IMR-90 (cell line): ENCODE measurements at regions not wholly inside any gene's neighbourhood (a gene's known extent, or its start where the extent isn't known, plus 50 kb on each side); places are given as distances from the start of the nearest gene placed in this dataset.

Experiments
- ATAC-seq: fragments of 200-7000 bp; cut with Tn5 transposase; 2 replicates; pipeline ENCODE4 v1.9.1; 2020; ENCODE audit warnings: low read depth, mild to moderate bottlenecking, moderate library complexity
- BruUV-seq: library from RNA; stranded (reverse); fragments of 400-500 nt; replicated peaks from 2 replicates; lab custom pipeline; 2021; lab: Mats Ljungman, UMichigan
- CTCF ChIA-PET: fragments of 300-600 bp; formaldehyde crosslinking; extraction: SDS; loops from one replicate; lab custom pipeline; 2021; ENCODE audit warnings: antibody characterized with exemption; lab: Yijun Ruan, JAX
- POLR2A ChIA-PET: fragments of 300-600 bp; sonication (Branson Sonifier 250); formaldehyde crosslinking; loops from one replicate; lab custom pipeline; 2022; ENCODE audit warnings: antibody characterized with exemption; ENCODE audit not compliant: unreplicated experiment; lab: Charles Lee
- DNase-seq: peaks from one replicate; pipeline ENCODE4 v3.0.0; 2013
- H2AFZ ChIP-seq: replicated peaks from 2 replicates; pipeline ENCODE3; 2013; ENCODE audit warnings: low read length, mild to moderate bottlenecking; ENCODE audit not compliant: poor library complexity
- H2AK5ac ChIP-seq: 2 replicates; pipeline ENCODE4 v1.6.1; 2013; ENCODE audit warnings: low read depth, low read length, inconsistent platforms
- H2AK9ac ChIP-seq: replicated peaks from 2 replicates; pipeline ENCODE3; 2013; ENCODE audit warnings: mild to moderate bottlenecking, low read depth, low read length, moderate library complexity; ENCODE audit not compliant: poor library complexity
- H2BK120ac ChIP-seq: 2 replicates; pipeline ENCODE4 v1.6.1; 2013; ENCODE audit warnings: low read depth, low read length, inconsistent platforms
- H2BK15ac ChIP-seq: 3 replicates; pipeline ENCODE4 v1.6.1; 2013; ENCODE audit warnings: low read depth, low read length, inconsistent platforms
- H2BK20ac ChIP-seq: 2 replicates; pipeline ENCODE4 v1.6.1; 2013; ENCODE audit warnings: low read depth, mild to moderate bottlenecking, inconsistent platforms, low read length, moderate library complexity
- H2BK5ac ChIP-seq: 2 replicates; pipeline ENCODE4 v1.6.1; 2013; ENCODE audit warnings: mild to moderate bottlenecking, low read depth, low read length, inconsistent platforms; ENCODE audit not compliant: poor library complexity, severe bottlenecking
- H3K14ac ChIP-seq: replicated peaks from 2 replicates; pipeline ENCODE4 v1.6.1; 2013; ENCODE audit warnings: low read depth, low read length, inconsistent platforms
- H3K18ac ChIP-seq: 2 replicates; pipeline ENCODE4 v1.6.1; 2013; ENCODE audit warnings: low read depth, low read length, control low read depth
- H3K23ac ChIP-seq: 2 replicates; pipeline ENCODE4 v1.6.1; 2013; ENCODE audit warnings: low read depth, low read length, inconsistent platforms
- H3K27ac ChIP-seq: 2 replicates; pipeline ENCODE4 v1.5.1; 2013; ENCODE audit warnings: mild to moderate bottlenecking, control low read depth, low read length; ENCODE audit not compliant: insufficient read depth
- H3K27me3 ChIP-seq: 2 replicates; pipeline ENCODE4 v1.6.1; 2013; ENCODE audit warnings: low read length; ENCODE audit not compliant: control insufficient read depth, insufficient read depth
- H3K36me3 ChIP-seq: 2 replicates; pipeline ENCODE4 v1.6.1; 2013; ENCODE audit warnings: low read length, mixed read lengths; ENCODE audit not compliant: control insufficient read depth, insufficient read depth
- H3K4ac ChIP-seq: 2 replicates; pipeline ENCODE4 v1.6.1; 2013; ENCODE audit warnings: low read depth, low read length, inconsistent platforms
- H3K4me1 ChIP-seq: 2 replicates; pipeline ENCODE4 v1.6.1; 2013; ENCODE audit warnings: low read length, mixed read lengths; ENCODE audit not compliant: control insufficient read depth, insufficient read depth
- H3K4me2 ChIP-seq: 2 replicates; pipeline ENCODE4 v1.6.1; 2013; ENCODE audit warnings: low read depth, mild to moderate bottlenecking, control low read depth, low read length, moderate library complexity
- H3K4me3 ChIP-seq: 2 replicates; pipeline ENCODE4 v1.5.1; 2013; ENCODE audit warnings: low read depth, mild to moderate bottlenecking, control low read depth, low read length, moderate library complexity; ENCODE audit not compliant: insufficient read depth
- H3K56ac ChIP-seq: 2 replicates; pipeline ENCODE4 v1.6.1; 2013; ENCODE audit warnings: low read length, inconsistent platforms; ENCODE audit not compliant: insufficient read depth; ENCODE audit errors: extremely low read depth
- H3K79me1 ChIP-seq, 2 experiments: 2 replicates each; pipeline ENCODE4 v1.6.1; 2013; ENCODE audit warnings: low read length in 2 of 2, inconsistent platforms in 1 of 2, low read depth in 1 of 2
- H3K9ac ChIP-seq: 2 replicates; pipeline ENCODE4 v1.6.1; 2013; ENCODE audit warnings: low read depth, low read length, control low read depth
- H3K9me1 ChIP-seq: 2 replicates; pipeline ENCODE4 v1.6.1; 2013; ENCODE audit warnings: low read length, inconsistent platforms; ENCODE audit not compliant: insufficient read depth
- H3K9me3 ChIP-seq: 2 replicates; pipeline ENCODE4 v1.6.1; 2013; ENCODE audit warnings: low read length; ENCODE audit not compliant: control insufficient read depth, insufficient read depth
- H4K20me1 ChIP-seq: 2 replicates; pipeline ENCODE4 v1.6.1; 2013; ENCODE audit warnings: low read length, inconsistent platforms; ENCODE audit not compliant: insufficient read depth
- H4K5ac ChIP-seq: 2 replicates; pipeline ENCODE4 v1.6.1; 2013; ENCODE audit warnings: mild to moderate bottlenecking, low read depth, low read length, control low read depth
- H4K8ac ChIP-seq, 2 experiments: 2 replicates each; pipeline ENCODE4 v1.6.1; 2013; ENCODE audit warnings: low read depth in 2 of 2, low read length in 2 of 2, control low read depth in 1 of 2, inconsistent platforms in 1 of 2
- H4K91ac ChIP-seq: 2 replicates; pipeline ENCODE4 v1.6.1; 2013; ENCODE audit warnings: low read depth, low read length, inconsistent platforms; ENCODE audit not compliant: insufficient read depth
- BHLHE40 ChIP-seq: fragments of 150-350 bp; IDR thresholded peaks from 2 replicates; pipeline ENCODE4 v1.6.1; 2016; ENCODE audit warnings: mild to moderate bottlenecking, low read depth, low read length
- CEBPB ChIP-seq: IDR thresholded peaks from 2 replicates; pipeline ENCODE4 v1.6.1; 2012; ENCODE audit warnings: low read depth, low read length, improper control_type of control experiment
- CHD1 ChIP-seq: IDR thresholded peaks from 2 replicates; pipeline ENCODE4 v1.6.1; 2012; ENCODE audit warnings: low read depth, low read length, improper control_type of control experiment
- FOS ChIP-seq: fragments of 150-350 bp; IDR thresholded peaks from 2 replicates; pipeline ENCODE4 v1.6.1; 2016; ENCODE audit warnings: low read depth, low read length
- MAFK ChIP-seq: IDR thresholded peaks from 2 replicates; pipeline ENCODE4 v1.6.1; 2012; ENCODE audit warnings: low read depth, low read length, improper control_type of control experiment
- MAZ ChIP-seq: IDR thresholded peaks from 2 replicates; pipeline ENCODE4 v1.6.1; 2012; ENCODE audit warnings: low read depth, mild to moderate bottlenecking, low read length, improper control_type of control experiment, moderate library complexity, borderline replicate concordance
- MXI1 ChIP-seq: IDR thresholded peaks from 2 replicates; pipeline ENCODE4 v1.6.1; 2012; ENCODE audit warnings: low read depth, mild to moderate bottlenecking, low read length, moderate library complexity, borderline replicate concordance
- NFE2L2 ChIP-seq: fragments of 150-350 bp; IDR thresholded peaks from 2 replicates; pipeline ENCODE4 v1.6.1; 2016; ENCODE audit warnings: low read depth, mild to moderate bottlenecking, low read length
- POLR2A ChIP-seq: IDR thresholded peaks from 2 replicates; pipeline ENCODE4 v1.6.1; 2012; ENCODE audit warnings: mild to moderate bottlenecking, low read depth, low read length
- RAD21 ChIP-seq: IDR thresholded peaks from 2 replicates; pipeline ENCODE4 v1.6.1; 2012; ENCODE audit warnings: low read length, improper control_type of control experiment
- RCOR1 ChIP-seq: IDR thresholded peaks from 2 replicates; pipeline ENCODE4 v1.6.1; 2012; ENCODE audit warnings: mild to moderate bottlenecking, low read length, improper control_type of control experiment; ENCODE audit not compliant: insufficient replicate concordance
- RFX5 ChIP-seq: IDR thresholded peaks from 2 replicates; pipeline ENCODE4 v1.8.0; 2012; ENCODE audit warnings: low read depth, mild to moderate bottlenecking, low read length, moderate library complexity
- SMC3 ChIP-seq: fragments of 150-350 bp; IDR thresholded peaks from 2 replicates; pipeline ENCODE4 v1.6.1; 2016; ENCODE audit warnings: low read depth, mild to moderate bottlenecking, antibody characterized with exemption, low read length, moderate library complexity
- WGBS, 2 experiments: methylation state at CpG; one replicate each; pipeline versions ENCODE4 v1.1.5 to v1.1.7; 2013; ENCODE audit warnings: missing lambda C conversion rate in 2 of 2; ENCODE audit not compliant: insufficient read length in 1 of 2; ENCODE audit errors: extremely low coverage in 2 of 2; 5-methylcytosine and 5-hydroxymethylcytosine counted together
- dilution Hi-C: fragments of 300-500 bp; cut with HindIII; formaldehyde crosslinking; loops from one replicate; pipeline ENCODE4 v1.14.3; 2018; ENCODE audit warnings: low sequenced_read_pairs; ENCODE audit not compliant: unreplicated experiment
- in situ Hi-C: fragments of 300-500 bp; cut with MboI; formaldehyde crosslinking; loops from 3 replicates; pipeline ENCODE4 v1.14.3; 2019; ENCODE audit warnings: low sequenced_read_pairs, inconsistent platforms, mixed read lengths
- intact Hi-C: fragments of 100-400 bp; cut with micrococcal nuclease; formaldehyde crosslinking; loops from 2 replicates; pipeline ENCODE4 v1.10.0; 2022
- TF ChIP-seq, protein P1 (sequence below): fragments of 150-350 bp; IDR thresholded peaks from 2 replicates; pipeline ENCODE4 v1.6.1; 2017; ENCODE audit warnings: mild to moderate bottlenecking, antibody characterized with exemption, low read length, low read depth
- TF ChIP-seq, protein P2 (sequence below): fragments of 150-350 bp; IDR thresholded peaks from 2 replicates; pipeline ENCODE4 v1.6.1; 2016; ENCODE audit warnings: low read depth, mild to moderate bottlenecking, low read length, moderate library complexity, borderline replicate concordance
- TF ChIP-seq, protein P3 (sequence below): conservative IDR thresholded peaks from 2 replicates; pipeline ENCODE4 v1.5.1; 2012; ENCODE audit warnings: mild to moderate bottlenecking, low read depth, low read length, improper control_type of control experiment

DNA sequence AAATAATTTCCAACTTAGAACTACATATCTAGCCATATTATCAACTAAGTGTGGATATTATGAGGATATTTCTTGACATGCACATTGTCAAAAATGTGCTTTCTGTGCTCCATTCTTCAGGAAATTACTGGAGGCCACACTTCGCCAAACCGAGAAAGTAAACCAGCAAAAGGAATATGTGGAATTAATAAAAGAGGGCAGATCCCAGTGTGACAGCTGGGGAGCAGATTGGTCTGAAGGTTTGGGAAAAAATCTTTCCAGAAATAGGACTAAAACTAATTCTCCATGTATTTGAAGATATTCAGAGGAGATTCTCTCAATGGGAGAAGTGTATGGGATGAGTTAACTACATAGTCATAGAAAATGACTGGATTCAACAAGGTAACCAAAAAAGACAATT lies 546.9 kb upstream of the API5 start:
- H2BK20ac ChIP-seq = no peak overlapping the region
- ChIA-PET POLR2A (no interaction called here), CTCF (no interaction called here)
- ATAC-seq (no peak), DNase-seq (no peak)
- no peak overlapping the region for H3K4me3 ChIP-seq
- H3K23ac ChIP-seq = no peak overlapping the region
- no peak overlapping the region for H2BK15ac ChIP-seq
- H4K8ac ChIP-seq = no peak overlapping the region
- H2BK120ac ChIP-seq = no peak overlapping the region
- H3K4me1 ChIP-seq = no peaks in the 10 kb centered on the region
- no peaks in the 10 kb centered on the region for H3K9me1 ChIP-seq
- H4K91ac ChIP-seq = no peak overlapping the region
- intact Hi-C loops (loop anchor here (10.0 kb wide), 1 partner anchor 1650 kb away; no protein-coding TSS in a partner anchor), dilution Hi-C loops (no loop called here), in situ Hi-C loops (no loop called here)
- no CpG with 5 or more reads among the region's 2 CpGs for WGBS, 2 experiments
- no peak overlapping the region for H3K9ac ChIP-seq
- H3K56ac ChIP-seq = no peak overlapping the region
- H2AK9ac ChIP-seq = no peak overlapping the region
- no peak overlapping the region for H3K4me2 ChIP-seq
- peaks cover 2% of the 10 kb centered on the region for H3K9me3 ChIP-seq
- no peak overlapping the region for H2AK5ac ChIP-seq
- no peak overlapping the region for H4K5ac ChIP-seq
- no peaks in the 10 kb centered on the region for H3K27me3 ChIP-seq
- no peak overlapping the region for H3K14ac ChIP-seq
- H2AFZ ChIP-seq = no peak overlapping the region
- no peak overlapping the region for H3K18ac ChIP-seq
- no peak overlapping the region for H2BK5ac ChIP-seq
- no peaks in the 10 kb centered on the region for H3K36me3 ChIP-seq
- H3K27ac ChIP-seq = no peak overlapping the region
- H3K4ac ChIP-seq = no peak overlapping the region
- H3K79me1 ChIP-seq = no peaks in the 10 kb centered on the region
- no TSS peak for BruUV-seq
- H4K20me1 ChIP-seq = no peaks in the 10 kb centered on the region
- TF ChIP-seq NFE2L2 (no peak), CEBPB (no peak), RAD21 (no peak), RCOR1 (no peak), SMC3 (no peak), BHLHE40 (no peak), MAZ (no peak), MXI1 (no peak), POLR2A (no peak), FOS (no peak), RFX5 (no peak), CHD1 (no peak), MAFK (no peak)
- TF ChIP-seq, protein P1, sequence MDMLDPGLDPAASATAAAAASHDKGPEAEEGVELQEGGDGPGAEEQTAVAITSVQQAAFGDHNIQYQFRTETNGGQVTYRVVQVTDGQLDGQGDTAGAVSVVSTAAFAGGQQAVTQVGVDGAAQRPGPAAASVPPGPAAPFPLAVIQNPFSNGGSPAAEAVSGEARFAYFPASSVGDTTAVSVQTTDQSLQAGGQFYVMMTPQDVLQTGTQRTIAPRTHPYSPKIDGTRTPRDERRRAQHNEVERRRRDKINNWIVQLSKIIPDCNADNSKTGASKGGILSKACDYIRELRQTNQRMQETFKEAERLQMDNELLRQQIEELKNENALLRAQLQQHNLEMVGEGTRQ = no peak
- TF ChIP-seq, protein P2, sequence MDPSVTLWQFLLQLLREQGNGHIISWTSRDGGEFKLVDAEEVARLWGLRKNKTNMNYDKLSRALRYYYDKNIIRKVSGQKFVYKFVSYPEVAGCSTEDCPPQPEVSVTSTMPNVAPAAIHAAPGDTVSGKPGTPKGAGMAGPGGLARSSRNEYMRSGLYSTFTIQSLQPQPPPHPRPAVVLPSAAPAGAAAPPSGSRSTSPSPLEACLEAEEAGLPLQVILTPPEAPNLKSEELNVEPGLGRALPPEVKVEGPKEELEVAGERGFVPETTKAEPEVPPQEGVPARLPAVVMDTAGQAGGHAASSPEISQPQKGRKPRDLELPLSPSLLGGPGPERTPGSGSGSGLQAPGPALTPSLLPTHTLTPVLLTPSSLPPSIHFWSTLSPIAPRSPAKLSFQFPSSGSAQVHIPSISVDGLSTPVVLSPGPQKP = no peak
- TF ChIP-seq, protein P3, sequence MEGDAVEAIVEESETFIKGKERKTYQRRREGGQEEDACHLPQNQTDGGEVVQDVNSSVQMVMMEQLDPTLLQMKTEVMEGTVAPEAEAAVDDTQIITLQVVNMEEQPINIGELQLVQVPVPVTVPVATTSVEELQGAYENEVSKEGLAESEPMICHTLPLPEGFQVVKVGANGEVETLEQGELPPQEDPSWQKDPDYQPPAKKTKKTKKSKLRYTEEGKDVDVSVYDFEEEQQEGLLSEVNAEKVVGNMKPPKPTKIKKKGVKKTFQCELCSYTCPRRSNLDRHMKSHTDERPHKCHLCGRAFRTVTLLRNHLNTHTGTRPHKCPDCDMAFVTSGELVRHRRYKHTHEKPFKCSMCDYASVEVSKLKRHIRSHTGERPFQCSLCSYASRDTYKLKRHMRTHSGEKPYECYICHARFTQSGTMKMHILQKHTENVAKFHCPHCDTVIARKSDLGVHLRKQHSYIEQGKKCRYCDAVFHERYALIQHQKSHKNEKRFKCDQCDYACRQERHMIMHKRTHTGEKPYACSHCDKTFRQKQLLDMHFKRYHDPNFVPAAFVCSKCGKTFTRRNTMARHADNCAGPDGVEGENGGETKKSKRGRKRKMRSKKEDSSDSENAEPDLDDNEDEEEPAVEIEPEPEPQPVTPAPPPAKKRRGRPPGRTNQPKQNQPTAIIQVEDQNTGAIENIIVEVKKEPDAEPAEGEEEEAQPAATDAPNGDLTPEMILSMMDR = no peak
